Mucosa of rectum (tissue), 2 donors: ENCODE measurements at regions not wholly inside any gene's neighbourhood (a gene's known extent, or its start where the extent isn't known, plus 50 kb on each side); places are given as distances from the start of the nearest gene placed in this dataset.

Experiments
- H3K27ac ChIP-seq, 2 donors: one replicate each; pipeline ENCODE4 v1.7.0; 2013; ENCODE audit warnings: inconsistent platforms in 2 of 2, low read depth in 2 of 2, low read length in 2 of 2
- H3K27me3 ChIP-seq, 2 donors: one replicate each; pipeline ENCODE4 v1.7.0; 2013; ENCODE audit warnings: low read length in 2 of 2; ENCODE audit not compliant: control insufficient read depth in 2 of 2, insufficient read depth in 2 of 2
- H3K36me3 ChIP-seq, 2 donors: one replicate each; pipeline ENCODE4 v1.7.0; 2013; ENCODE audit warnings: low read length in 2 of 2; ENCODE audit not compliant: control insufficient read depth in 2 of 2, insufficient read depth in 2 of 2
- H3K4me1 ChIP-seq, 2 donors: one replicate each; pipeline ENCODE4 v1.7.0; 2013; ENCODE audit warnings: low read length in 2 of 2, mild to moderate bottlenecking in 1 of 2; ENCODE audit not compliant: control insufficient read depth in 2 of 2, insufficient read depth in 2 of 2
- H3K4me3 ChIP-seq, 2 donors: one replicate each; pipeline ENCODE4 v1.7.0; 2013; ENCODE audit warnings: low read length in 2 of 2
- H3K9ac ChIP-seq, 2 donors: one replicate each; pipeline ENCODE4 v1.7.0; 2013; ENCODE audit warnings: low read length in 2 of 2, low read depth in 1 of 2, mild to moderate bottlenecking in 1 of 2
- H3K9me3 ChIP-seq, 2 donors: one replicate each; pipeline ENCODE4 v1.7.0; 2013; ENCODE audit warnings: low read length in 2 of 2; ENCODE audit not compliant: control insufficient read depth in 2 of 2
- donor health status: healthy.
- donor health status: Normal muscosa, but diverticular disease.

DNA sequence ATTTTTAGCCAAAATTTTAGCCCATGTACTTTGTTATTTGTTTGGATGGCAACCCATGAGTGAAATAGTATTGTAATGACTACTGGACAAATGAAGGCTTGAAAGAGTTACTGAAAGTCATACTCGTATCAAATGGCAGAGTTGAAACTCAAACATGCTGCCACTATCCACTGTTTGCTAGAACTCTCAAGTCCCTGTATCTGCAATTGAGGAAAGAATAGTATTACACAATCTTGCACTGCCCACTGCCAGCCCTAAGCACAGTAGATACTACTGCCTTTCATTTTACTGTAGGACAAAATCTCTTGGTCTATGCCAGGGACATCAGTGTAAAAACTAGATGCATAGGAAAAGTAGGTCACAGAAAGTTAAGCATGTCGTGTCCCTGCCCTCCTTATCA lies 581.1 kb upstream of the PLXNA2 start:
- Histone ChIP-seq H3K9ac (no peak overlapping the region), H3K27me3 (no peaks in the 10 kb centered on the region), H3K9me3 (no peaks in the 10 kb centered on the region), H3K27ac (no peak overlapping the region), H3K4me3 (no peak overlapping the region), H3K4me1 (no peaks in the 10 kb centered on the region), H3K36me3 (no peaks in the 10 kb centered on the region)

DNA sequence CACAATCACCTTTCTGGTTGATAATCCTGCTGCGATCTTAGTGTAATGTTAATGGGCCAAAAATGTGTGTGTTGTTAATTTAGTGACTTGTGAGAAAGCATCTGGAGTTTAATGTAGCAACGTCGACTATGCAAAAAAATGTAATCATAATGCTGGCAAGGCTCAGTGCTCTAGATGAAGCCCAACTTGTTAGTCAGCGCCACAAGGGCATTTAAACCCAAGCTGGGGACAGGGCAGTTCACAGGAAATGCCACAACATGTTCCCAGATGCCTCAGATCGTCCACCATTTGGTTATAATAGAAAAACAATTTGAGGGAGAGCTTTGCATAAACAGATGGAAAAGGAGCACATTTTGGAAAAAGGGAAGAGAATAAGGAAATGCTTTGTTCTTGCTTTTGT lies 585.4 kb upstream of the PLXNA2 start:
- no peaks in the 10 kb centered on the region for H3K4me1 ChIP-seq
- H3K36me3 ChIP-seq: no peaks in the 10 kb centered on the region
- H3K27me3 ChIP-seq: no peaks in the 10 kb centered on the region
- no peak overlapping the region for H3K27ac ChIP-seq
- no peak overlapping the region for H3K9ac ChIP-seq
- no peaks in the 10 kb centered on the region for H3K9me3 ChIP-seq
- no peak overlapping the region for H3K4me3 ChIP-seq

GRCh38 chr1:208834381-208835096 lies 590.4 kb upstream of the PLXNA2 start:
- Histone ChIP-seq H3K4me3 (no peak overlapping the region), H3K36me3 (no peaks in the 10 kb centered on the region), H3K9me3 (no peaks in the 10 kb centered on the region), H3K27ac (no peak overlapping the region), H3K9ac (no peak overlapping the region), H3K4me1 (no peaks in the 10 kb centered on the region), H3K27me3 (no peaks in the 10 kb centered on the region)

DNA sequence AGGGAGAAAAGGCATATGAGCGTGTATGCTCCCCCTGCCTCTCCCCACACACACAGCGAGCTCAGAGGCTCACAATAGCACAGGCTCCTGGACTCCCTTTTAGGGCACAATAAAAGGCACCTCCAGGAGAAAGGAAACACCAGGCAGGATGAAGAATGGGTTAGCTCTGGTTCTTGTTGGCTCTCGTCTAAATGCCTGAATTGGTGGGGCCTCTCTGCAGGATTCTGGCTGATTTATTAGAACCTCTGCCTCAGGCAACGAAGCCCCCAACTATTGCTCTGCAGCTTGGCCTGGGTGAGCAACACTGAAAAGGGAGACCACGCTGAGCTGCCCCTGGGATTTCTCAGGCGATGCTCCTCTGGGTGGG lies 590.9 kb upstream of the PLXNA2 start:
- H3K4me3 ChIP-seq: no peak overlapping the region
- no peaks in the 10 kb centered on the region for H3K27me3 ChIP-seq
- H3K9ac ChIP-seq: no peak overlapping the region
- H3K4me1 ChIP-seq: no peaks in the 10 kb centered on the region
- H3K36me3 ChIP-seq: no peaks in the 10 kb centered on the region
- H3K9me3 ChIP-seq: no peaks in the 10 kb centered on the region
- H3K27ac ChIP-seq: no peak overlapping the region

GRCh38 chr1:208835781-208836180 lies 591.6 kb upstream of the PLXNA2 start:
- Histone ChIP-seq H3K36me3 (no peaks in the 10 kb centered on the region), H3K27me3 (no peaks in the 10 kb centered on the region), H3K9me3 (no peaks in the 10 kb centered on the region), H3K4me3 (no peak overlapping the region), H3K9ac (no peak overlapping the region), H3K27ac (no peak overlapping the region), H3K4me1 (no peaks in the 10 kb centered on the region)

- Histone ChIP-seq H3K9me3 (no peaks in the 10 kb centered on the region), H3K4me1 (no peaks in the 10 kb centered on the region), H3K9ac (no peak overlapping the region), H3K27me3 (no peaks in the 10 kb centered on the region), H3K4me3 (no peak overlapping the region), H3K27ac (no peak overlapping the region), H3K36me3 (no peaks in the 10 kb centered on the region)
These were observed 593.1 kb upstream of the PLXNA2 start for GRCh38 chr1:208837242-208837641.

DNA sequence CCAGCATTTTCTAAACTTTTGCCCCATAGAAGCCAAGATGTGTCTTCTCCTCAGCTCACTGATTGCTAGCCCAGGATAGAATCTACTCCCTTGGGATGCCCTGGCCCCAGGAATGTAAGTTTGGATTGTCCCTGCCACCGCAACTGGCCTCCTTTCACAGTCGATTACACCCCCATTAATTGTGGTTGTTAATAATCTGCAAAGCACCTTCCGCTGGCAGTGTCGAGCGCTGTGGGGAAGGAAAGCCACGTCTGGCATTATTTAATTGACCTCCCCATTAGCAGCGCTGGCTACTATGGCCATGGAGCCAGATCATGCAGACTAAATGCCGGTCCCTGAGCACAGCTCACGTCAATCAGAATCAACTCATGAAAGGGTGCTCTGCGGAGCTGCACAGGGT lies 597.3 kb upstream of the PLXNA2 start:
- Histone ChIP-seq H3K4me1 (no peaks in the 10 kb centered on the region), H3K27me3 (no peaks in the 10 kb centered on the region), H3K27ac (no peak overlapping the region), H3K9me3 (no peaks in the 10 kb centered on the region), H3K9ac (no peak overlapping the region), H3K36me3 (no peaks in the 10 kb centered on the region), H3K4me3 (no peak overlapping the region)

- no peak overlapping the region for H3K9ac ChIP-seq
- H3K4me1 ChIP-seq: no peaks in the 10 kb centered on the region
- H3K27ac ChIP-seq: no peak overlapping the region
- no peaks in the 10 kb centered on the region for H3K36me3 ChIP-seq
- H3K4me3 ChIP-seq: no peak overlapping the region
- H3K27me3 ChIP-seq: no peaks in the 10 kb centered on the region
- H3K9me3 ChIP-seq: no peaks in the 10 kb centered on the region
These were observed 598.3 kb upstream of the PLXNA2 start for GRCh38 chr1:208842451-208842850.

GRCh38 chr1:208844158-208844557 lies 600.0 kb upstream of the PLXNA2 start:
- H3K36me3 ChIP-seq: no peaks in the 10 kb centered on the region
- no peak overlapping the region for H3K9ac ChIP-seq
- no peaks in the 10 kb centered on the region for H3K9me3 ChIP-seq
- H3K4me1 ChIP-seq: no peaks in the 10 kb centered on the region
- H3K4me3 ChIP-seq: no peak overlapping the region
- H3K27me3 ChIP-seq: no peaks in the 10 kb centered on the region
- H3K27ac ChIP-seq: no peak overlapping the region

DNA sequence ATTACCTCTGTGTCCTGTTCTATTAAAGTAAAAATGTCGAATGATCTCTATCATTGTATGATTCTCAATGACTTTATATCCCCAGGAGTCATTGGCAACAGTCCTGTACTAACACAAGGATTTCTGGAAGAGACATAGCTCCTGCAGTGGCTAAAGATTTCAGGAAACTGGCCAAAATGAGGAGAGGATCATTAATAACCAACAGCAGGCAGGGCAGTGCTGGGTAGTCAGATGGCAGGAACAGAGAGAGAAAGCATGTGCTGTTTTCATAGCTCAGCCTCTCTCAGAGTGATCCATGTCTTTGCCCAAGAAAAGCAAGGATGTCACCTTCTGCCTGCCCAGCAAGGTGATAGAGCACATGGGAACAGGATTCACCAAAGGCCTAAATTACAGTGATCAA lies 604.7 kb upstream of the PLXNA2 start:
- no peaks in the 10 kb centered on the region for H3K4me1 ChIP-seq
- no peak overlapping the region for H3K4me3 ChIP-seq
- no peak overlapping the region for H3K27ac ChIP-seq
- H3K9me3 ChIP-seq: no peaks in the 10 kb centered on the region
- H3K36me3 ChIP-seq: no peaks in the 10 kb centered on the region
- H3K27me3 ChIP-seq: no peaks in the 10 kb centered on the region
- no peak overlapping the region for H3K9ac ChIP-seq

DNA sequence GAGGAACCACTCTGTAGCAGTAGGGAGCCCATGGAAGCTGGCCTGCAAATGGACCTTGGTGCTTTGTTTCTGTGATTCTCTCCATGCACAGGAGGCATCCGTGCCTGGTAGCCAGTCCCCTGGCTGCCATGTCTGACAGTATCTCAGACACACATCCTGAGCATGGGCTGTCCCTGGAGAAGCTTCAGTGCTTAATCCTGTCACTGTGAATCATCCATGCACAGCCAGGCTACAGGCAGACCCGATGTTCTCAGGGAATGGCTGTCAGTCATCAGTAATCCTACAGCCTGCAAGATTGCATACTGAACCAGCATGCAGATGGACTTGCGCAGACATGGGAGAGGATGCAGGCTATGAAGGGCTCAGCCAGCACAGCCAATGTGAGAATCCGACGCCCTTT lies 606.3 kb upstream of the PLXNA2 start:
- Histone ChIP-seq H3K9me3 (no peaks in the 10 kb centered on the region), H3K36me3 (no peaks in the 10 kb centered on the region), H3K27ac (no peak overlapping the region), H3K4me1 (no peaks in the 10 kb centered on the region), H3K27me3 (no peaks in the 10 kb centered on the region), H3K9ac (no peak overlapping the region), H3K4me3 (no peak overlapping the region)
